ENCODE measurements at regions not wholly inside any gene's neighbourhood (a gene's known extent, or its start where the extent isn't known, plus 50 kb on each side); places are given as distances from the start of the nearest gene placed in this dataset.

- TF ChIP-seq PATZ1 (CRISPR knock-in tag; IDR thresholded peaks at IDR 0.05; ENCODE audit: borderline replicate concordance) (no peak), ZNF565 (CRISPR knock-in tag; conservative IDR thresholded peaks at IDR 0.05; ENCODE audit: low read depth) (no peak)
Observed at GRCh38 chr3:63740116-63740515, 79.0 kb upstream of the C3orf49 start.
